HG02885 (cell line): ENCODE measurements at regions not wholly inside any gene's neighbourhood (a gene's known extent, or its start where the extent isn't known, plus 50 kb on each side); places are given as distances from the start of the nearest gene placed in this dataset.

Experiments used
- ATAC-seq: cut with Tn5 transposase; IDR thresholded peaks from one replicate; pipeline ENCODE4 v1.9.1; 2021; ENCODE audit warnings: mild to moderate bottlenecking; ENCODE audit not compliant: unreplicated experiment, poor library complexity

GRCh38 chr6:92024110-92024509 is 1395.2 kb downstream of the EPHA7 start:
- no peak for ATAC-seq

GRCh38 chr6:92023410-92023966 is 1395.9 kb downstream of the EPHA7 start:
- no peak for ATAC-seq

GRCh38 chr6:92011681-92012245 is 1407.6 kb downstream of the EPHA7 start:
- ATAC-seq = no peak

GRCh38 chr6:92008757-92009502 is 1410.4 kb downstream of the EPHA7 start:
- ATAC-seq = no peak

GRCh38 chr6:92000112-92000511 is 1413.2 kb upstream of the MAP3K7 start:
- ATAC-seq = no peak

GRCh38 chr6:91994787-91995186 is 1407.9 kb upstream of the MAP3K7 start:
- ATAC-seq = no peak

- ATAC-seq = no peak
Measured at GRCh38 chr6:91982559-91982958, 1395.7 kb upstream of the MAP3K7 start.

GRCh38 chr6:91976797-91977196 is 1389.9 kb upstream of the MAP3K7 start:
- ATAC-seq = no peak

- no peak for ATAC-seq
Measured at GRCh38 chr6:91970700-91971099, 1383.8 kb upstream of the MAP3K7 start.

- ATAC-seq = no peak
Measured at GRCh38 chr6:91965872-91966271, 1379.0 kb upstream of the MAP3K7 start.

GRCh38 chr6:91961671-91962070 is 1374.8 kb upstream of the MAP3K7 start:
- ATAC-seq = no peak

- ATAC-seq = no peak
Measured at GRCh38 chr6:91961236-91961635, 1374.4 kb upstream of the MAP3K7 start.

GRCh38 chr6:91941838-91942237 is 1355.0 kb upstream of the MAP3K7 start:
- ATAC-seq = no peak

- ATAC-seq = no peak
Measured at GRCh38 chr6:91940801-91941200, 1353.9 kb upstream of the MAP3K7 start.

- ATAC-seq = no peak
Measured at GRCh38 chr6:91926827-91927226, 1340.0 kb upstream of the MAP3K7 start.

GRCh38 chr6:91926361-91926760 is 1339.5 kb upstream of the MAP3K7 start:
- no peak for ATAC-seq

GRCh38 chr6:91911945-91912344 is 1325.1 kb upstream of the MAP3K7 start:
- no peak for ATAC-seq

GRCh38 chr6:91904586-91905164 is 1317.8 kb upstream of the MAP3K7 start:
- no peak for ATAC-seq

GRCh38 chr6:91895599-91896285 is 1308.9 kb upstream of the MAP3K7 start:
- no peak for ATAC-seq

GRCh38 chr6:91886183-91886795 is 1299.4 kb upstream of the MAP3K7 start:
- ATAC-seq = no peak
